NCI-H2227 treated with DMSO at 0.1 percent for 48 hours (cell line): ENCODE measurements at regions not wholly inside any gene's neighbourhood (a gene's known extent, or its start where the extent isn't known, plus 50 kb on each side); places are given as distances from the start of the nearest gene placed in this dataset.
"Not testable (repeated sequence)": the region's sequence is repeated elsewhere in the genome, so short reads cannot be mapped to it uniquely, and the experiment has no call there.

ENCODE experiments used
- DNase-seq: peaks from one replicate; lab custom pipeline; 2025; lab: John Stamatoyannopoulos, UW

GRCh38 chr7:145104400-145104799 is 268.5 kb upstream of the TPK1 start:
- no peak for DNase-seq

GRCh38 chr7:145102199-145102598 is 266.3 kb upstream of the TPK1 start:
- not testable (repeated sequence) for DNase-seq

- DNase-seq: no peak
Observed at GRCh38 chr7:145092766-145093165, 256.9 kb upstream of the TPK1 start.

GRCh38 chr7:145088111-145088745 is 252.4 kb upstream of the TPK1 start:
- DNase-seq: no peak

- DNase-seq: no peak
Observed at GRCh38 chr7:145082366-145083161, 246.7 kb upstream of the TPK1 start.

- DNase-seq: no peak
Observed at GRCh38 chr7:145065473-145065872, 229.6 kb upstream of the TPK1 start.

GRCh38 chr7:145064114-145064513 is 228.3 kb upstream of the TPK1 start:
- no peak for DNase-seq

GRCh38 chr7:145053781-145054180 is 217.9 kb upstream of the TPK1 start:
- DNase-seq: no peak

GRCh38 chr7:145050415-145050814 is 214.6 kb upstream of the TPK1 start:
- DNase-seq: no peak

GRCh38 chr7:145036604-145037405 is 201.0 kb upstream of the TPK1 start:
- no peak for DNase-seq

- peak; percentile 61 for DNase-seq
Observed at GRCh38 chr7:145031162-145031561, 195.3 kb upstream of the TPK1 start.

GRCh38 chr7:145030754-145031153 is 194.9 kb upstream of the TPK1 start:
- no peak for DNase-seq

- DNase-seq: no peak
Observed at GRCh38 chr7:145020454-145020853, 184.6 kb upstream of the TPK1 start.

GRCh38 chr7:145016068-145016467 is 180.2 kb upstream of the TPK1 start:
- peak; percentile 14 for DNase-seq

GRCh38 chr7:145009876-145010275 is 174.0 kb upstream of the TPK1 start:
- no peak for DNase-seq

GRCh38 chr7:145005601-145006000 is 169.7 kb upstream of the TPK1 start:
- DNase-seq: no peak

GRCh38 chr7:144997512-144997911 is 161.7 kb upstream of the TPK1 start:
- DNase-seq: no peak

- DNase-seq: no peak
Observed at GRCh38 chr7:144995495-144995894, 159.6 kb upstream of the TPK1 start.

- DNase-seq: no peak
Observed at GRCh38 chr7:144991041-144991440, 155.2 kb upstream of the TPK1 start.

GRCh38 chr7:144987686-144988085 is 151.8 kb upstream of the TPK1 start:
- no peak for DNase-seq

GRCh38 chr7:144982133-144982532 is 146.3 kb upstream of the TPK1 start:
- no peak for DNase-seq

GRCh38 chr7:144975882-144976281 is 140.0 kb upstream of the TPK1 start:
- no peak for DNase-seq

GRCh38 chr7:144969787-144970186 is 133.9 kb upstream of the TPK1 start:
- no peak for DNase-seq
